Natural killer cell (primary cell): ENCODE measurements at regions not wholly inside any gene's neighbourhood (a gene's known extent, or its start where the extent isn't known, plus 50 kb on each side); places are given as distances from the start of the nearest gene placed in this dataset.

Source experiments
- ATAC-seq, 3 donors: fragments of 150-1000 bp in 2 of 3; fragments of 200-7000 bp in 1 of 3; cut with Tn5 transposase; 1 replicate in 1 of 3; 2 replicates in 2 of 3; pipeline ENCODE4 v1.10.0; 2021; ENCODE audit warnings: mild to moderate bottlenecking in 2 of 3, moderate library complexity in 2 of 3
- DNase-seq, 2 donors: peaks; one replicate each; pipeline versions ENCODE4 v3.0.0 to v3.0.0-alpha.2; 2013 to 2021; ENCODE audit warnings: mixed read lengths in 1 of 2
- H3K27ac ChIP-seq: one replicate; pipeline ENCODE4 v1.5.1; 2013; ENCODE audit warnings: mild to moderate bottlenecking, low read length
- H3K27me3 ChIP-seq: one replicate; pipeline ENCODE4 v1.6.1; 2013; ENCODE audit warnings: low read length; ENCODE audit not compliant: control insufficient read depth, insufficient read depth
- H3K36me3 ChIP-seq: one replicate; pipeline ENCODE4 v1.6.1; 2013; ENCODE audit warnings: low read length; ENCODE audit not compliant: control insufficient read depth, insufficient read depth
- H3K4me1 ChIP-seq: one replicate; pipeline ENCODE4 v1.6.1; 2013; ENCODE audit warnings: low read length; ENCODE audit not compliant: control insufficient read depth, insufficient read depth
- H3K4me3 ChIP-seq: one replicate; pipeline ENCODE4 v1.5.1; 2013; ENCODE audit warnings: low read length
- H3K9me3 ChIP-seq: one replicate; pipeline ENCODE4 v1.6.1; 2013; ENCODE audit warnings: low read length; ENCODE audit not compliant: control insufficient read depth, insufficient read depth
- H3K27ac Mint-ChIP-seq, 2 donors: one replicate each; pipeline ENCODE4 v1.8.0; 2022; ENCODE audit warnings: mild to moderate bottlenecking in 2 of 2, mixed read lengths in 2 of 2, moderate library complexity in 1 of 2
- H3K27me3 Mint-ChIP-seq, 2 donors: one replicate each; pipeline ENCODE4 v1.8.0; 2022; ENCODE audit warnings: low read depth in 2 of 2, mixed read lengths in 2 of 2
- H3K36me3 Mint-ChIP-seq: one replicate; pipeline ENCODE4 v1.8.0; 2022; ENCODE audit warnings: mixed read lengths
- H3K4me1 Mint-ChIP-seq, 2 donors: one replicate each; pipeline ENCODE4 v1.8.0; 2022; ENCODE audit warnings: mixed read lengths in 2 of 2
- H3K4me3 Mint-ChIP-seq: one replicate; pipeline ENCODE4 v1.8.0; 2022; ENCODE audit warnings: mild to moderate bottlenecking, moderate library complexity, mixed read lengths
- H3K9me3 Mint-ChIP-seq, 2 donors: one replicate each; pipeline ENCODE4 v1.8.0; 2022; ENCODE audit warnings: mixed read lengths in 2 of 2
- CTCF ChIP-seq: fragments of 200-600 bp; IDR thresholded peaks from one replicate; pipeline ENCODE4 v1.8.0; 2022; ENCODE audit warnings: antibody characterized with exemption
- WGBS: methylation state at CpG from one replicate; pipeline ENCODE4 v1.1.7; 2013; ENCODE audit warnings: missing lambda C conversion rate; ENCODE audit not compliant: insufficient coverage; 5-methylcytosine and 5-hydroxymethylcytosine counted together
- intact Hi-C: fragments of 100-400 bp; cut with micrococcal nuclease; formaldehyde crosslinking; loops from one replicate; pipeline ENCODE4 v1.14.2; 2022

- no peaks in the 10 kb centered on the region for H3K9me3 Mint-ChIP-seq
- H3K27me3 ChIP-seq, result no peaks in the 10 kb centered on the region
Observed at GRCh38 chr2:173544641-173545363, 190.1 kb downstream of the CDCA7 start.

GRCh38 chr2:173545364-173545763 lies 190.7 kb downstream of the CDCA7 start:
- intact Hi-C loops, result no loop called here
- H3K4me1 Mint-ChIP-seq, result no peaks in the 10 kb centered on the region
- no peak for TF ChIP-seq CTCF
- no peaks in the 10 kb centered on the region for H3K9me3 ChIP-seq
- no peaks in the 10 kb centered on the region for H3K36me3 ChIP-seq
- DNase-seq (no peak), ATAC-seq (no peak)
- H3K27me3 ChIP-seq, result no peaks in the 10 kb centered on the region
- H3K27ac Mint-ChIP-seq, result no peak overlapping the region
- no peaks in the 10 kb centered on the region for H3K36me3 Mint-ChIP-seq
- H3K27ac ChIP-seq, result no peak overlapping the region
- H3K27me3 Mint-ChIP-seq, result peaks cover 10 to 13% of the 10 kb centered on the region in 2 donors
- H3K4me3 Mint-ChIP-seq, result no peak overlapping the region
- WGBS, result 49% methylated on average over 3 of the region's 3 CpGs
- H3K9me3 Mint-ChIP-seq, result no peaks in the 10 kb centered on the region
- no peaks in the 10 kb centered on the region for H3K4me1 ChIP-seq
- no peak overlapping the region for H3K4me3 ChIP-seq

More at GRCh38 chr2:173544641-173545363, 190.1 kb downstream of the CDCA7 start:
- intact Hi-C loops, result no loop called here
- H3K36me3 ChIP-seq, result no peaks in the 10 kb centered on the region
- no peak overlapping the region for H3K27ac Mint-ChIP-seq
- no peaks in the 10 kb centered on the region for H3K36me3 Mint-ChIP-seq
- no peak overlapping the region for H3K4me3 ChIP-seq
- H3K27ac ChIP-seq, result no peak overlapping the region
- no peak overlapping the region for H3K4me3 Mint-ChIP-seq
- no peak for ATAC-seq
- H3K9me3 ChIP-seq, result no peaks in the 10 kb centered on the region
- DNase-seq, result no peak
- no peak for TF ChIP-seq CTCF
- H3K4me1 Mint-ChIP-seq, result no peaks in the 10 kb centered on the region
- H3K27me3 Mint-ChIP-seq, result peaks cover 8% of the 10 kb centered on the region in 2 donors
- 89% methylated on average over 6 of the region's 6 CpGs for WGBS
- H3K4me1 ChIP-seq, result no peaks in the 10 kb centered on the region

GRCh38 chr2:173547499-173547898 lies 192.8 kb downstream of the CDCA7 start:
- DNase-seq (no peak), ATAC-seq (no peak)
- H3K27me3 ChIP-seq, result no peaks in the 10 kb centered on the region
- no peaks in the 10 kb centered on the region for H3K4me1 ChIP-seq
- no peak overlapping the region for H3K27ac Mint-ChIP-seq
- H3K4me3 ChIP-seq, result no peak overlapping the region
- no peaks in the 10 kb centered on the region for H3K36me3 ChIP-seq
- no peaks in the 10 kb centered on the region for H3K4me1 Mint-ChIP-seq
- WGBS, result 76% methylated on average over 6 of the region's 6 CpGs
- H3K9me3 Mint-ChIP-seq, result peaks cover 0 to 3% of the 10 kb centered on the region in 2 donors
- TF ChIP-seq CTCF, result no peak
- no peak overlapping the region for H3K27ac ChIP-seq
- H3K36me3 Mint-ChIP-seq, result no peaks in the 10 kb centered on the region
- H3K27me3 Mint-ChIP-seq, result peaks cover 14 to 19% of the 10 kb centered on the region in 2 donors
- intact Hi-C loops, result no loop called here
- H3K9me3 ChIP-seq, result no peaks in the 10 kb centered on the region
- H3K4me3 Mint-ChIP-seq, result no peak overlapping the region

GRCh38 chr2:173550143-173550542 lies 195.5 kb downstream of the CDCA7 start:
- no peaks in the 10 kb centered on the region for H3K36me3 Mint-ChIP-seq
- Histone ChIP-seq H3K36me3 (no peaks in the 10 kb centered on the region), H3K4me1 (no peaks in the 10 kb centered on the region), H3K4me3 (no peak overlapping the region), H3K9me3 (no peaks in the 10 kb centered on the region), H3K27me3 (no peaks in the 10 kb centered on the region), H3K27ac (no peak overlapping the region)
- intact Hi-C loops, result no loop called here
- no peak for TF ChIP-seq CTCF
- H3K4me3 Mint-ChIP-seq, result no peak overlapping the region
- no peak for ATAC-seq
- DNase-seq, result no peak
- WGBS, result no CpG with 5 or more reads among the region's 1 CpG
- H3K4me1 Mint-ChIP-seq, result no peaks in the 10 kb centered on the region
- peaks cover 0 to 3% of the 10 kb centered on the region in 2 donors for H3K9me3 Mint-ChIP-seq
- H3K27ac Mint-ChIP-seq, result no peak overlapping the region
- peaks cover 11 to 19% of the 10 kb centered on the region in 2 donors for H3K27me3 Mint-ChIP-seq
